HUES6 (cell line): ENCODE measurements at regions not wholly inside any gene's neighbourhood (a gene's known extent, or its start where the extent isn't known, plus 50 kb on each side); places are given as distances from the start of the nearest gene placed in this dataset.
"Not testable (repeated sequence)": the region's sequence is repeated elsewhere in the genome, so short reads cannot be mapped to it uniquely, and the experiment has no call there.

Source experiments
- H3K27ac ChIP-seq: 2 replicates; pipeline ENCODE4 v1.7.0; 2013; ENCODE audit warnings: low read depth, mild to moderate bottlenecking, low read length, inconsistent platforms
- H3K27me3 ChIP-seq: 2 replicates; pipeline ENCODE4 v1.6.1; 2013; ENCODE audit warnings: low read length; ENCODE audit not compliant: control insufficient read depth, insufficient read depth
- H3K36me3 ChIP-seq: 2 replicates; pipeline ENCODE4 v1.6.1; 2013; ENCODE audit warnings: low read length; ENCODE audit not compliant: control insufficient read depth, insufficient read depth
- H3K4me1 ChIP-seq: 2 replicates; pipeline ENCODE4 v1.6.1; 2013; ENCODE audit warnings: low read length; ENCODE audit not compliant: control insufficient read depth, insufficient read depth
- H3K4me3 ChIP-seq: 2 replicates; pipeline ENCODE4 v1.5.1; 2013; ENCODE audit warnings: low read depth, low read length
- H3K9ac ChIP-seq: one replicate; pipeline ENCODE4 v1.6.1; 2013; ENCODE audit warnings: mild to moderate bottlenecking, low read length
- H3K9me3 ChIP-seq: 2 replicates; pipeline ENCODE4 v1.6.1; 2013; ENCODE audit warnings: low read depth, low read length; ENCODE audit not compliant: control insufficient read depth, insufficient read depth

GRCh38 chr4:20086067-20086798 lies 165.5 kb upstream of the SLIT2 start:
- H3K36me3 ChIP-seq: no peaks in the 10 kb centered on the region
- no peak overlapping the region for H3K9ac ChIP-seq
- no peaks in the 10 kb centered on the region for H3K4me1 ChIP-seq
- no peaks in the 10 kb centered on the region for H3K27me3 ChIP-seq
- H3K27ac ChIP-seq: no peak overlapping the region
- no peak overlapping the region for H3K4me3 ChIP-seq
- H3K9me3 ChIP-seq: no peaks in the 10 kb centered on the region

GRCh38 chr4:20085653-20086052 lies 166.1 kb upstream of the SLIT2 start:
- Histone ChIP-seq H3K9ac (no peak overlapping the region), H3K4me1 (no peaks in the 10 kb centered on the region), H3K27me3 (no peaks in the 10 kb centered on the region), H3K36me3 (no peaks in the 10 kb centered on the region), H3K27ac (no peak overlapping the region), H3K9me3 (no peaks in the 10 kb centered on the region), H3K4me3 (no peak overlapping the region)

- Histone ChIP-seq H3K4me1 (no peaks in the 10 kb centered on the region), H3K27ac (no peak overlapping the region), H3K4me3 (no peak overlapping the region), H3K36me3 (no peaks in the 10 kb centered on the region), H3K9ac (no peak overlapping the region), H3K27me3 (no peaks in the 10 kb centered on the region), H3K9me3 (no peaks in the 10 kb centered on the region)
Measured at GRCh38 chr4:20085156-20085555, 166.5 kb upstream of the SLIT2 start.

GRCh38 chr4:20084488-20084887 lies 167.2 kb upstream of the SLIT2 start:
- Histone ChIP-seq H3K4me3 (no peak overlapping the region), H3K27ac (no peak overlapping the region), H3K9me3 (no peaks in the 10 kb centered on the region), H3K9ac (no peak overlapping the region), H3K4me1 (no peaks in the 10 kb centered on the region), H3K36me3 (no peaks in the 10 kb centered on the region), H3K27me3 (no peaks in the 10 kb centered on the region)

GRCh38 chr4:20078644-20079043 lies 173.1 kb upstream of the SLIT2 start:
- Histone ChIP-seq H3K27me3 (no peaks in the 10 kb centered on the region), H3K9ac (no peak overlapping the region), H3K27ac (no peak overlapping the region), H3K4me1 (no peaks in the 10 kb centered on the region), H3K36me3 (no peaks in the 10 kb centered on the region), H3K4me3 (no peak overlapping the region), H3K9me3 (no peaks in the 10 kb centered on the region)

- no peaks in the 10 kb centered on the region for H3K9me3 ChIP-seq
- H3K36me3 ChIP-seq: no peaks in the 10 kb centered on the region
- no peaks in the 10 kb centered on the region for H3K4me1 ChIP-seq
- H3K27ac ChIP-seq: no peak overlapping the region
- H3K9ac ChIP-seq: no peak overlapping the region
- no peaks in the 10 kb centered on the region for H3K27me3 ChIP-seq
- no peak overlapping the region for H3K4me3 ChIP-seq
Measured at GRCh38 chr4:20075248-20075871, 176.3 kb upstream of the SLIT2 start.

GRCh38 chr4:20074450-20074849 lies 177.3 kb upstream of the SLIT2 start:
- Histone ChIP-seq H3K36me3 (no peaks in the 10 kb centered on the region), H3K4me3 (no peak overlapping the region), H3K9me3 (no peaks in the 10 kb centered on the region), H3K4me1 (no peaks in the 10 kb centered on the region), H3K9ac (no peak overlapping the region), H3K27ac (no peak overlapping the region), H3K27me3 (no peaks in the 10 kb centered on the region)

GRCh38 chr4:20065952-20066351 lies 185.8 kb upstream of the SLIT2 start:
- H3K36me3 ChIP-seq: no peaks in the 10 kb centered on the region
- H3K4me1 ChIP-seq: no peaks in the 10 kb centered on the region
- no peak overlapping the region for H3K4me3 ChIP-seq
- H3K9me3 ChIP-seq: no peaks in the 10 kb centered on the region
- no peak overlapping the region for H3K27ac ChIP-seq
- H3K27me3 ChIP-seq: no peaks in the 10 kb centered on the region
- no peak overlapping the region for H3K9ac ChIP-seq

GRCh38 chr4:20062857-20063256 lies 188.8 kb upstream of the SLIT2 start:
- not testable (repeated sequence) for H3K9ac ChIP-seq, H3K36me3 ChIP-seq, H3K4me3 ChIP-seq, H3K27ac ChIP-seq, H3K27me3 ChIP-seq, H3K4me1 ChIP-seq, H3K9me3 ChIP-seq

GRCh38 chr4:20062054-20062453 lies 189.7 kb upstream of the SLIT2 start:
- H3K4me3 ChIP-seq: no peak overlapping the region
- H3K27ac ChIP-seq: no peak overlapping the region
- H3K9me3 ChIP-seq: no peaks in the 10 kb centered on the region
- H3K36me3 ChIP-seq: no peaks in the 10 kb centered on the region
- H3K4me1 ChIP-seq: no peaks in the 10 kb centered on the region
- H3K27me3 ChIP-seq: no peaks in the 10 kb centered on the region
- no peak overlapping the region for H3K9ac ChIP-seq

- no peak overlapping the region for H3K27ac ChIP-seq
- no peaks in the 10 kb centered on the region for H3K36me3 ChIP-seq
- H3K27me3 ChIP-seq: no peaks in the 10 kb centered on the region
- H3K4me3 ChIP-seq: no peak overlapping the region
- no peaks in the 10 kb centered on the region for H3K4me1 ChIP-seq
- H3K9ac ChIP-seq: no peak overlapping the region
- H3K9me3 ChIP-seq: no peaks in the 10 kb centered on the region
Measured at GRCh38 chr4:20050768-20051167, 200.9 kb upstream of the SLIT2 start.
